Adipose tissue (tissue), 3 donors: ENCODE measurements at regions not wholly inside any gene's neighbourhood (a gene's known extent, or its start where the extent isn't known, plus 50 kb on each side); places are given as distances from the start of the nearest gene placed in this dataset.

ENCODE experiments used
- H3K27ac ChIP-seq: one replicate; pipeline ENCODE4 v1.5.1; 2013; ENCODE audit warnings: low read depth, low read length
- WGBS, 3 donors: extraction: QIAGEN DNeasy Blood & Tissue Kit; methylation state at CpG; one replicate each; pipeline ENCODE4 v1.1.7; 2013; 5-methylcytosine and 5-hydroxymethylcytosine counted together
- donor health status: healthy with polysubstance abuse.
- donor health status: Bipolar disorder and iron deficiency.
- donor health status: healthy.

- 12 to 50% (median 47%) methylated on average over 4 of the region's 4 CpGs for WGBS, 3 donors
These were observed 72.3 kb upstream of the C1QTNF9B start for GRCh38 chr13:23969647-23970046.

DNA sequence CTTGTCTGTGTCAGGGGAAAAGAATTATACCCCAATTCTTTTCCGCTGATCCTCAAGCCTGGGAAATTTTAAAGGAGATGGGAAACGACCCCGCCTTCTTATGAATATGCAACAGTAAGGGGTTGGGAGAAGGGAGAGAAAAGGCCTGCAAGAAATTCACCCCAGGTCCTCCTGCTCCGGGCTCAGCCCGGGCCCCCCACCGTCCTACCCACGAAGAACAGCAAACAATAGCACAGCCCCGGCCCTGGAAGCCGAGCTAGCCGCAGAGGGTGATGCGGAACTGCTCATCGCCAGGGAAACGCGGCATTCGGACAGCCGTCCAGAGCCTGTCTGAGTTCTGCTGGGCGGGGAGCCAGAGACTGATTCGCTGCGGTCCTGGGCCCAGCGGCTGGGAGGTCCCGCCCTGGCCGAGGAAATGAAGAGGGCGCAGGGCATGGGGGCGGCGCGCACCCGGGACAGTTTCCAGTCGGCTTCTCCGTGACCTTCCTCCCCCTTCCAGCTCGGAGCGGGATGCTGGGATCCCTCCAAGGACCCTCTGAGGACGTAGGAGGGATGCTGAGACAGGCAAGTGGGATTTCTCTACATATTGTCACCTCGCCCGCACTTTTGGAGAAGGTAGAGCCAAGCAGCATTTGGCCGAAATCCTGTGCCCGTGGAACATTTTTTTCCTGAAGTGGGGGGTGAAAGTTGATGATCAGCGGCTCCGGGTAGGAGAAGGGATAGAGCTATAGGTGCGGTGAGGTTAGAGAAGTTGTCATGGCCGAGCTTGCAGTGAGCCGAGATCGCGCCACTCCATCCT lies 82.3 kb upstream of the C1QTNF9B start:
- 1 to 2% (median 1%) methylated on average over 42 to 43 of the region's 43 CpGs for WGBS, 3 donors
- H3K27ac ChIP-seq = no peak overlapping the region

More at GRCh38 chr13:23969647-23970046, 72.3 kb upstream of the C1QTNF9B start:
- H3K27ac ChIP-seq = no peak overlapping the region

- no peak overlapping the region for H3K27ac ChIP-seq
- 1 to 2% (median 2%) methylated on average over 28 of the region's 28 CpGs for WGBS, 3 donors
These were observed 82.9 kb upstream of the C1QTNF9B start for GRCh38 chr13:23980160-23980551.

DNA sequence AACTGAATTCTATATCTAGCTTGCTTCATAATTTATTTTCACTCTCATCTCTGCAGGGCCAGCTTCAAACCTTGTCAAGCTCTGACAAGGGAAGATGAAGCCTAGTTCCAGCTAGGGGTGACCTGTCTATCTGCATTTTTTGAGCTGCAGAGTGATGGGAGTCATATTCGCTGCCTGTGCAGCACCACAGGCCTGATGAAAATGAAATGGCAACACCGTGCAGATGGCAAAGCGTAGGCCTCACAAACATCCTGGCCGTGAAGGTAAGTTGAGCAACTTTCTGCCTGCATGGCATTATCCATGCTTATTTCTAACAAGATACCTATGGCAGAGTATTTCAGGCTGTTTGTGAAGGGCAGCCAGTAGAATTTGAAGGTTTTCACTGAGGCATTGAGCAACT lies 86.4 kb upstream of the C1QTNF9B start:
- H3K27ac ChIP-seq = no peak overlapping the region
- 92 to 93% (median 92%) methylated on average over 4 of the region's 4 CpGs for WGBS, 3 donors

GRCh38 chr13:23984546-23984945 lies 87.2 kb upstream of the C1QTNF9B start:
- WGBS, 3 donors = 39 to 67% (median 62%) methylated on average over 8 of the region's 8 CpGs
- H3K27ac ChIP-seq = no peak overlapping the region

DNA sequence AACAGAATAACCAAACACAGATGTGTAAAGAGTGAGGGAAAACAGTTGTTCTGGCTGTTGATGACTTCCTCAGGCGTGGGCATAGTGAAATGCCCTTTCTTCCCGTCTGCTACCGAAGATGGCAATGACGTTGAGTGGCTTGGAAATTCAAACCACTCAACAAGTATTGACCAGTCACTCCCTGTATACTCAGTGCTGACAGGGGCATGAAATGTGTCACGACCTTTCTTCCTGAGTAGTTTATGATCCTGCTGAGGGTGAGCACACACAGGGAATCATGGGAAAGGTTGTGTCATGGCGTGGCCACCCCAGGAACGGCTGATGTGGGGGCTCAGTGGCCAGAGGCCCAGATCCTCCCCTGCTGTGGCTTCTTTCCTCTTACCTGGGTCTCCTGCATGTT lies 87.8 kb upstream of the C1QTNF9B start:
- 56 to 82% (median 78%) methylated on average over 7 of the region's 7 CpGs for WGBS, 3 donors
- no peak overlapping the region for H3K27ac ChIP-seq

- no peak overlapping the region for H3K27ac ChIP-seq
- 78 to 87% (median 86%) methylated on average over 11 of the region's 11 CpGs for WGBS, 3 donors
These were observed 88.5 kb upstream of the C1QTNF9B start for GRCh38 chr13:23985839-23986238.

- no peak overlapping the region for H3K27ac ChIP-seq
- WGBS, 3 donors = 77 to 83% (median 77%) methylated on average over 3 of the region's 3 CpGs
These were observed 89.3 kb upstream of the C1QTNF9B start for GRCh38 chr13:23986619-23987018.

- 67 to 68% (median 67%) methylated on average over 4 of the region's 4 CpGs for WGBS, 3 donors
- H3K27ac ChIP-seq = no peak overlapping the region
These were observed 90.1 kb upstream of the C1QTNF9B start for GRCh38 chr13:23987331-23987894.

- 37 to 81% (median 80%) methylated on average over 4 of the region's 4 CpGs for WGBS, 3 donors
- no peak overlapping the region for H3K27ac ChIP-seq
These were observed 91.3 kb upstream of the C1QTNF9B start for GRCh38 chr13:23988546-23989122.

DNA sequence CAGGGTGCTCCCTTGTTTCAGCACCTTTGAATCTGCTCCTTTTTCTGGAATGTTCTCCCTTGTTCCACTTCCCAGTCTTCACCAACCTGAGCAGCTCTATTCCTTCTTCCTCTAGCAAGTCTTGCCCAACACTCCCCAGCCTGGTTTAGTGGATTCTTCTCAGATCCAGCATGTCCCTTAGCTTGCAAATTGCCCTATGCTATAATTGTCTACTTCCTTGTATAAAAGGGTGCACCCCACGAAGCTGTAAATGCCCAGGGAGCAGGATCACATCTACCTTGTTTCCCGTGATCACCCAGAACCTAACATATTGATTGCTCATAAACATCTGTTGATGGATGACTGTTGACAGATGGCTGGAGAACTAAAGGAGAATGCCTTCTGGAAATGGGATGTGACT lies 93.2 kb upstream of the C1QTNF9B start:
- H3K27ac ChIP-seq = no peak overlapping the region
- 41 to 82% (median 63%) methylated on average over 2 of the region's 2 CpGs for WGBS, 3 donors

GRCh38 chr13:23991119-23991518 lies 93.8 kb upstream of the C1QTNF9B start:
- no peak overlapping the region for H3K27ac ChIP-seq
- 55 to 86% (median 76%) methylated on average over 3 of the region's 3 CpGs for WGBS, 3 donors

GRCh38 chr13:23992781-23993679 lies 95.7 kb upstream of the C1QTNF9B start:
- no peak overlapping the region for H3K27ac ChIP-seq
- WGBS, 3 donors = 61 to 90% (median 87%) methylated on average over 12 of the region's 12 CpGs

- H3K27ac ChIP-seq = no peak overlapping the region
- 84 to 88% (median 85%) methylated on average over 1 of the region's 1 CpG for WGBS, 3 donors
These were observed 96.3 kb upstream of the C1QTNF9B start for GRCh38 chr13:23993680-23993985.

DNA sequence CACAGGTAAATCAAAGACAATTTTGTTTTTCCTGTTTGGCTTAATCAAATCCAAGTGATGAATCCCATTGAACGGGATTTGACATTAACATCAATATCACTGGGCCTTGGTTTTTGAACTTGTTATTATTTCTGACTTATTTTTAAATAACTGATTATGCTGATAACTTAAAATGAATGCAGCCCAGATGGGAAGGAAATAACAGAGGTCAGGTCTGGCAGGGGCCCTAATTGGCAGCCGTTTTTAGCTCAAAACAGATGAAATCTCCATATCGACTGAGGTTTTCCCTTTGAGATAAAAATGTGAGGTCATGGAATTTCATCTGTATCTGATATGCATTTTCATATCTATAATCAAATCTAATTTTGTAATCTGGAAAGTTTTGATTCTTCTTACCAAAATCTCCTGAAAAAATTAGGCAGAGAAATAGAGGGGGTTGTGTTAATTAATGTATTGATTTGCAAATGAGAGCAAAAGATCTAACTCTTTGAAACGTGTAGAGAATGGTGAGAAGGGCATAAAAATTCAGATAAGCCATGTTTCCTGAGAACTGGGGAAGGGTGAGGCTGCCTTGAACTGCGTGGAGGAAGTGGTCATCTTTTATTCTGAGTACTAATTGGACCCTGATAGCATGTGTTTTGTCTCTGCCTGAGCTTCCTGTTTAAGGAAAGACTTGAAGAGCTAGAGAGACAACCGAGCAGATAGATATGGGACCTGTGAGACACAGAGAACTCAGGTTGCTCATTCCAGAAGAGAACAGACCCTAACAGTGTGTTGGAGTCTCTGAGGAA lies 98.2 kb upstream of the C1QTNF9B start:
- WGBS, 3 donors = 37 to 52% (median 42%) methylated on average over 6 of the region's 6 CpGs
- H3K27ac ChIP-seq = no peak overlapping the region

GRCh38 chr13:23996456-23996855 lies 99.2 kb upstream of the C1QTNF9B start:
- 67 to 88% (median 81%) methylated on average over 2 of the region's 2 CpGs for WGBS, 3 donors
- no peak overlapping the region for H3K27ac ChIP-seq

GRCh38 chr13:23999424-23999823 lies 102.1 kb upstream of the C1QTNF9B start:
- no peak overlapping the region for H3K27ac ChIP-seq

DNA sequence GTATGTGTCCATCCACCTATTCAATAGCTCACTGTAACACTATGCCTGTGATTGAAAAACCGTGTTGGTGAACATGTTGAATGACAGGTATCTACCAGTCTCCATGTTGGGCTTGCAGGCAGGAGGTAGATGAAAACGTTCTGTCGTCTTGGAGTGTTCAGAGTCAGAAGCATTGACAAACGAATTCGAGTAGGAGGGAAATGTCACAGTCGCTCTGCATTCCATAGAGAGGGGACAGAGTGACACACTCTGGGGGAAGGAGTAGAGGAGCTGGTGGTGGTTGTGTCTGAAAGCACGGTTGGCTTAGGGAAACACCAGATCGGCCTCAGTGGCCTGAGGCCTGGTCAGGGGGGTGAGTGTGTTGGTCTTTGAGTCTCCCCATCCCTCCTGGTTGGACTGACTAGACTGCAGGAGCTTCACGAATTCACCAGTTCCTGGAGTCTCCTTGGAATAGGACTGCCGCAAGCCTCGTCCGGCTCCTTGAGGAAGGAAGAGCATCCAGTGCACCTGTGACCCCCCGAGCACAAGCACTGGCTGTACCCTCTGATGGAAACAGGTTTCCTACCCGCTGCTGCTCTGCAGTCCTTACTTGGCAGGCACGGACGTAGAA lies 105.0 kb upstream of the C1QTNF9B start:
- no peak overlapping the region for H3K27ac ChIP-seq

More for the DNA sequence above, 105.0 kb upstream of the C1QTNF9B start:
- 87 to 94% (median 93%) methylated on average over 16 of the region's 16 CpGs for WGBS, 3 donors
